ENCODE measurements at regions not wholly inside any gene's neighbourhood (a gene's known extent, or its start where the extent isn't known, plus 50 kb on each side); places are given as distances from the start of the nearest gene placed in this dataset.

GRCh38 chr13:80881942-80882445, 541.1 kb upstream of the SPRY2 start:
- no peak for TF ChIP-seq MAX (IDR thresholded peaks at IDR 0.05)
- no peak for TF ChIP-seq RAD21 (conservative IDR thresholded peaks at IDR 0.05 in 1 of 2, IDR thresholded peaks at IDR 0.05 in 1 of 2)
- no peak for TF ChIP-seq CTCF (IDR thresholded peaks at IDR 0.05)
- no peak for TF ChIP-seq EP300 (IDR thresholded peaks at IDR 0.05)
- TF ChIP-seq BCL3 (IDR thresholded peaks at IDR 0.05): no peak
- TF ChIP-seq POLR2A (IDR thresholded peaks at IDR 0.05; ENCODE audit: low read length): no peak
- no peak for TF ChIP-seq FOSL2 (IDR thresholded peaks at IDR 0.05)
- TF ChIP-seq FOSL2 (CRISPR knock-in tag; IDR thresholded peaks at IDR 0.05): no peak
- TF ChIP-seq CHD2 (IDR thresholded peaks at IDR 0.05; ENCODE audit: low read length, partially characterized antibody): no peak
- TF ChIP-seq JUNB (IDR thresholded peaks at IDR 0.05): no peak
- TF ChIP-seq REST (IDR thresholded peaks at IDR 0.05): no peak
- no peak for TF ChIP-seq FOXS1 (CRISPR knock-in tag; IDR thresholded peaks at IDR 0.05)

Data from A549 (cell line).